ENCODE measurements at regions not wholly inside any gene's neighbourhood (a gene's known extent, or its start where the extent isn't known, plus 50 kb on each side); places are given as distances from the start of the nearest gene placed in this dataset.

- no peak for TF ChIP-seq TRIM22 (IDR thresholded peaks at IDR 0.05)
- TF ChIP-seq TCF7 (IDR thresholded peaks at IDR 0.05; ENCODE audit: low read depth) = no peak
- TF ChIP-seq ATF2 (CRISPR knock-in tag; IDR thresholded peaks at IDR 0.05) = 0 out of 2 replicates have a peak, but pooled peaks have one; percentile 21
- no peak for TF ChIP-seq ZUFSP (CRISPR knock-in tag; IDR thresholded peaks at IDR 0.05; ENCODE audit: borderline replicate concordance)
- no peak for TF ChIP-seq MTF2 (CRISPR knock-in tag; IDR thresholded peaks at IDR 0.05; ENCODE audit: borderline replicate concordance)
- no peak for TF ChIP-seq CC2D1A (CRISPR knock-in tag; IDR thresholded peaks at IDR 0.05)
- peak; percentile 79; the same call in 1 of the 2 replicates for TF ChIP-seq TFAP4 (IDR thresholded peaks at IDR 0.05; ENCODE audit: borderline replicate concordance, low read depth)
- no peak for TF ChIP-seq ETV5 (CRISPR knock-in tag; IDR thresholded peaks at IDR 0.05; ENCODE audit: borderline replicate concordance)
- TF ChIP-seq HMG20B (CRISPR knock-in tag; conservative IDR thresholded peaks at IDR 0.05) = no peak
- peak; percentile 78 for TF ChIP-seq STAG1 (CRISPR knock-in tag; IDR thresholded peaks at IDR 0.05)
- TF ChIP-seq ZNF800 (CRISPR knock-in tag; IDR thresholded peaks at IDR 0.05) = no peak
- no peak for TF ChIP-seq ARNT (IDR thresholded peaks at IDR 0.05)
- TF ChIP-seq SAP130 (CRISPR knock-in tag; IDR thresholded peaks at IDR 0.05; ENCODE audit: low read depth) = no peak
- TF ChIP-seq CEBPG (CRISPR knock-in tag; IDR thresholded peaks at IDR 0.05) = 0 out of 2 replicates have a peak, but pooled peaks have one; percentile 13
- TF ChIP-seq EHMT2 (IDR thresholded peaks at IDR 0.05; ENCODE audit: borderline replicate concordance, low read depth, low read length) = no peak
- no peak for TF ChIP-seq AFF4 (CRISPR knock-in tag; IDR thresholded peaks at IDR 0.05)
- TF ChIP-seq ZNF160 (CRISPR knock-in tag; IDR thresholded peaks at IDR 0.05) = no peak
- TF ChIP-seq IKZF1 (IDR thresholded peaks at IDR 0.05) = no peak
Observed at GRCh38 chr9:7570107-7570720, 229.4 kb downstream of the DMAC1 start (continued).

Data from HepG2 (cell line).